Stimulated activated CD4-positive, alpha-beta T cell treated with anti-CD3 and anti-CD28 coated beads, TNF-alpha, amount 100 ng/mL, for 24 hours (primary cell): ENCODE measurements at regions not wholly inside any gene's neighbourhood (a gene's known extent, or its start where the extent isn't known, plus 50 kb on each side); places are given as distances from the start of the nearest gene placed in this dataset.

ENCODE experiments used
- DNase-seq, 3 experiments: peaks; one replicate each; pipeline ENCODE4 v3.0.0-alpha.2; 2020; ENCODE audit warnings: low read depth in 3 of 3

- no peak for DNase-seq
These were observed 136.6 kb downstream of the PIK3R1 start for GRCh38 chr5:68352166-68352565.

- DNase-seq: no peak
These were observed 138.0 kb downstream of the PIK3R1 start for GRCh38 chr5:68353605-68354004.

DNA sequence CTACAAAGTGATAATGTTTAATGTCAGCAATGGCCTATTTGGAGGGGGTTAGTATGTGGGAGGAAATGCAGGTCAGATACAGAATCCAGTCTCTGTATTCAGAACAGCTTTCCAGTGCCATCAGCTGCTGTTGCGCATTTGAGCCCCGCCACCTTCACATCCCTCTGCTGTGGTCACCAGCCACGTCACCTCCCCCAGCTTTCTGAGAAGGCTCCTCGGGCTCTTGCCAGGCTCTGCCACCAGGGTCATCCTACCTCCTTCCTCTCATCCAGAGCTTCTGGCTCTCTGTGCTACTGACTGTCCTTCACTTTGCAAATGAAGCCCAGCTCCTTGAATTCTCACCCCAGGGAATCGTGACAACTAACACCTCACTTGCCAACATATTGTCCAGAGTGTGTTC is 138.8 kb downstream of the PIK3R1 start:
- DNase-seq: no peak

DNA sequence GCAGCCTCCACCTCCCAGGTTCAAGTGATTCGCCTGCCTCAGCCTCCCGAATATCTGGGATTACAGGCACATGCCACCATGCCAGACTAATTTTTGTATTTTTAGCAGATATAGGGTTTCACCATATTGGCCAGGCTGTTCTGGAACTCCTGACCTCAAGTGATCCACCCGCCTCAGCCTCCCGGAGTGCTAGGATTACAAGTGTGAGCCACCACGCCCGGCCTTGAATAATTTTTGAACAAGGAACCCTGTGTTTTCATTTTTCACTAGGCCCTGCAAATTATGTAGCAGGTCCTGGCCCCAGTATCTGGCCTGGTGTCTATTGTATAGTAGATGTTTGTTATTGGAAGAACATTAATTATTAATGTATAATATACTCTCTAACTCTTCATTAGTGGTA is 140.7 kb downstream of the PIK3R1 start:
- no peak for DNase-seq

GRCh38 chr5:68356623-68357022 is 141.1 kb downstream of the PIK3R1 start:
- DNase-seq: no peak

- no peak for DNase-seq
These were observed 144.1 kb downstream of the PIK3R1 start for GRCh38 chr5:68359699-68360098.

DNA sequence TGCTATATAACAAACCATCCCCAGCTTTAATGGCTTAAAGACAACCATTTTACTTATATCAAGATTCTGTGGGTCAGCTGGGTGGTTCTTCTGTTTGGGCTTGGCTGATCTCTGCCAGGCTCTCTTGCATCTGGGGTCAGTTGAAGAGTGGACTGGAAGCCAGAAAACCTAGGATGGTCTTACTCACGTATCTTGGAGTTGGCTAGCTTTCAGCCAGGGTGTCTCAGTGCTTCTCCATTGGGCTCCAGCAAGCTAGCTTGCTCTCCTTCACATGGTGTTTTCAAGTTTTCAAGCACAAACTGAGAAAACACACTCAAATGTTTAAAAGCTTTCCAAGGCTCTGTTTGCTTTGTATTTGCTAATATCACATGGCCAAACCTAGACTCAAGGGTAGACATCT is 146.8 kb downstream of the PIK3R1 start:
- DNase-seq: no peak

DNA sequence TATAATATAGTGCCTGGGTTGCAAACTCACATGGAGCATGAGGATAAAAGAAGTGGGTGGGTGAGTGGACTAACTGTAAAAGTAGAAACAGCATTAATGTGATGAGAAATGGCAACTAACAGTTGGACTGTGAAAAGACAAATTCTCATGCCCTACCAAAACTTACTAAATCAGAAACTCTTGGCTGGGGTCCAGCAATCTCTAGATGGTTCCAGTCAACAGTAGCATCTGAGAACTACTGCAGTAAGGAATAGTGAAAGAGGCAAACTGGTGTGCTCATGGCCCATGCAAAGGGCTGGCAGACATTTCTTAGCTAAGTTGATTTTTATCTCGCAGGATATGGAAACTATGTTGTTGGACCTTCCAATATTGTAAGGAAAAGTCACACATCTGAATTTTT is 150.3 kb downstream of the PIK3R1 start:
- no peak for DNase-seq

DNA sequence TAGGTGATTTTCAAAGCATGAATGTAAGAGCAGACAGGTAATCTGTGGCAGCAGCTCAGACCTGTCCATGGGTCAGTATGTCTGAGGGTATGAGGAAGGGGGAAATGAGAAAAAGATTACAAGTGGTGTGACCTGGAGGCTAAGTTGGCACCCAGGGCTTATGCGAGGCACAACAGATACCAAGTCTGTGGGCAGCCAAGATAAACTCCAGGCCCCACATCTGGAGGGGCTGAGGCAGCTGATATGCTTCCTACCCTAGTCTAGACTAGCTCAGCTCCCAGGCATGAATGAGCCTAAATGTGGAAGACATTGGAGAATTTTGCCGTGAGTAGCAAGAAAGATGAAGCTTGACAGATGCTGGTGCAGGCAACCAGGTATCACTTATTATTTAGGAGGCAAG is 151.7 kb downstream of the PIK3R1 start:
- DNase-seq: no peak

DNA sequence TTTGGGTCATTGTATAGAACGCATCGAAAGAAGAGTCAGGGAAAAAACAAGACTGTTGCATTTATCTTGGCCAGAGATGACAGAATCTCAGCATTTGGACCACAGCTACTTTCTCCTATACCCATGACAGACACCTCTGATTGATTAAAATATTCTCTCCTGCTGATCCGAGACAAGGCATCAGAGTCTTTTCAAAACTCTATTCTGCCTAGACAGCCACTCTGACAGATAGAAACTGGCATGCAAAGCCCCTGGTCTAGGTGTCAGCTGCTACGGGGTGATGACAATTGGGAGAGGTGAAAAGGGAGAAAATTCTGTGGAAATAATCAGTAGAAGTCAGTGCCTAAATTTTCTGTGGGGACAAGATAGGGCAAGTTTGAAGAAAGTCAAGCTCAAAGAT is 152.2 kb downstream of the PIK3R1 start:
- no peak for DNase-seq

DNA sequence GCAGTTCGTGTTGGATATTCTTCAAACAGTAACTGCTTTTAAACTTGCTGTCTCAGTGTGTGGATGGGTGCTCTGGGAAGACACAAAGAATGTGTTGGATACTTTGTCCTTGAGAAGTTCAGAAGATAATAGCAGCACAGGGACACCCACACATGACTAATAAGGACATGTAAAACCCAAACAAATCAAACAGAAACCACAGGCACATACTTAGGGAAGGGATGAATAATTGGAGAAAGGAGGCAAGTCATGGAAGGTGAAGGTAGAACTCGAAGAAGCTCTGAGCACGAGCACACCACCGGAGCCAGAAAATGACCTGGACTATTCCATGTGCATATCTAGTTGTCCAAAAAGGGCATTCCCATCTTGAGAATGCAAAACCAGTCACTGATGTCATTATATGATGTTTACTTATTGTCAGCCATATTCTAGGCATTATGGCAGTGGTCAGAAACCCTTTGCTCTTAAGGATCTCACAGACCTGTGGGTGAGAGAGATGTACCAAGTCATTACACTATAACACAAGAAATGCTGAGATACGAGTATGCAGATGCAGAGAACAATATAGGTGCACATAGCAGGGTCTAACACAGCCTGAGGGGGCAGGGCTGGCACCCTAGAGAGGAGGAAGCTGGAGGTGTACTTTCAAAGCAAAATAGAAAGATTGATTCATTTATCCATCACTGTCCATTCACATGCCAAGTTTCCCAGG is 152.9 kb downstream of the PIK3R1 start:
- no peak for DNase-seq

- no peak for DNase-seq
These were observed 153.4 kb downstream of the PIK3R1 start for GRCh38 chr5:68369023-68369359.

GRCh38 chr5:68369457-68370125 is 154.0 kb downstream of the PIK3R1 start:
- DNase-seq: peak in 2 of 3 experiments; percentile 13 to 22

DNA sequence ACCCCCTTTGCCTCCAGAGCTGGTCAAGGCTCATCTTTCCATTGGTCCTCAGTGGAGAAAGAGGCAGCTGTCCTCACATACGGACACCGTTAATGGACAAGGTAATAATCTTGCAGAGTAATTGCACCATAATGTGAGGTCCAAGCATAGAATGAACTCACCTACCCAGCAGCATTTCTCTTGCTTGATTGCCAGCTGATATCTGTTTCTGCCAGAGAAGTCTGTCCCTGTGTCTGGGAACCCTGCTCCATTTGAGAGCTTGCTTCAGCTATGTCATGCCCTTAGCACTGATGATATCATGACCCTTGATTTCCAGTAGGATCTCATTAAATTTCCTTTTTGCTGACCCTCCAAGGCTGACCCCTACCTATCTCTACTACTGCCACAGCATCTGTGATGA is 154.6 kb downstream of the PIK3R1 start:
- no peak for DNase-seq

DNA sequence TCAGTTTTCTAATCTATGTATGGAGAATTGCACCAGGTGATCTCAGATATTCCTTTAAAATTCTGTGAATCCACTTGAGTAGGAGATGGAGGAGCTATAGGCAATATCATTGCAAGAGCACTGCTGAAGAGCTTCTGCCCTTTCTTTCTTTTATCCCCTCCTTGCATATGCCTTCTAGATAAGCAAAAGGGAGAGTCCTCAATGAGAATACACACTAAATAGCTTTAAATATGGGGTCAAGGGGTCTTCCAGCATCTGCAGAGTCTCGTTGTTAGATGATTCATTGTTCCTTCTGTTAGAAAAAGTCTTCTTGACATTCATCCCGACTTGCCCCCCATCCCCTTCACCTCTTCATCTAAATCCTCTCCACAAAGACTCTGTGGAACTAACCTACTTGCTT is 156.1 kb downstream of the PIK3R1 start:
- no peak for DNase-seq

DNA sequence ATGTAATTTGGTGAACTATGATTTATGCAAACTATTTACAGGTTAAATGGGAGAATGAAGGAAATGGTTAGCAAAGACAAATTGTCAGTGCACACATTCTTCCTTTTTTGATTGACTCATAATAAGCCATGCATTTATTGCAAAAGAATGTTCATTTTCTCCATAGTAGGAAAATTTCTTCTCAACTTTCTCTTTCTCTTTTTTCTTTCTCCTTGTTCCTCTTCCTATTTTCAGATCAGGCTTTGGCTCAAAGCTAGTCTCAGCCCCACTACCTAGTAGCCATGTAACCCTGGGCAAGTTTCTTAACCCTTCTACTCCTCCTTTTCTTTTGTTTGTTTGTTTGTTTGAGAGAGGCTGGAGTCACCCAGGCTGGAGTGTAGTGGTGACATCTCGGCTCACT is 156.6 kb downstream of the PIK3R1 start:
- DNase-seq: no peak

- no peak for DNase-seq
These were observed 157.5 kb downstream of the PIK3R1 start for GRCh38 chr5:68373050-68373449.

DNA sequence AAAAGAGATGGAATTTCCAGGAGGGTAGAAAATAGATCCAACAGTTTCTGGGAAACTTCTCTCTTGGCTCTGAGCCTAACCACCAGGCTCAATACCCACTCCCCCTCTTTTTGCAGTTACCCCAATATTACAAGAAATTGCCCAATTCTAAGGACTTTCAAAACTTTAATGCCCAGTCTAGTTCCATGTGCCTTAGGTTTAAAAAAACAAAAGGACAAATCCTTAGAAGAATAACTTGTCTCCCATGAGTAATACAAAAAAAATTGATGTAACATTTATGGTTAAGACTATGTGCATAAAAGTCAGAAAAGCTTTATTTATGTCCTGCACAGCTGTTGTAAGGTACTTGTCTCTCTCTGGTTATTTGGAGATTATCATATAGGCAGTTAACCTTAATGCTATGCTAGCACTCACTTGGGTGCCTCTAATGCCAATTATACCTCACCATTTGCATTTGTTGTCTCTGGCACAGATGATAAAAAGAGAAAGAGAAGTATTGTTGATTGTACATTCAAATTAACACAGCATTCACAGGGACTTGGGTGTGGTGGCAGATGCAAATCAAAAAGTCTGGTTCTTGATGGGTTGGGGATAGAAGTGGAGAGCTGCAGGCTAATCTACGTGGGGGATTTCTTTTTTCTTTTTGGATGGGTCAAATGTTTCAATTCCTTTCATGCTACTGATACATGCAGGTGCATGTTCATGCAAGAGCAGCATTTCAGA is 159.4 kb downstream of the PIK3R1 start:
- DNase-seq: no peak

DNA sequence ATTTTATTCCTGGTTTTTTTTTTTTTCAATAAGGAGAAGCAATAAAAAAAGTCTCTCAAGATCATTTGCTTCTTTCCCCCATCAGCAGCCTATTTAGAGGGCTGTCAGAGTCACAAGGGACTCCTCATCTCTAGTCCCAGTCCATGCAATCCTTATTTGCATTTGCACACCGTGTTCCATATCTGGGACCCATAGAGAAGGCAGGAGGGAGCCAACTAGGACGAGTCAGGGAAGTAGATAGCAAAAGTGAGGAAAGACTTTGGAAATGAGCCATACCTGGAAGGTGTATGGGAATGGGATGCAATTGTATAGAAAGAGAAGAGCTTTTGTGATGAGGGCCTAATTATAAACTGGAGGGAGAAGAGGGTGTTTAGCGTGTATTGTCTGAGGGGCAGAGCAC is 160.0 kb downstream of the PIK3R1 start:
- no peak for DNase-seq

- DNase-seq: no peak
These were observed 161.4 kb downstream of the PIK3R1 start for GRCh38 chr5:68376935-68377334.

DNA sequence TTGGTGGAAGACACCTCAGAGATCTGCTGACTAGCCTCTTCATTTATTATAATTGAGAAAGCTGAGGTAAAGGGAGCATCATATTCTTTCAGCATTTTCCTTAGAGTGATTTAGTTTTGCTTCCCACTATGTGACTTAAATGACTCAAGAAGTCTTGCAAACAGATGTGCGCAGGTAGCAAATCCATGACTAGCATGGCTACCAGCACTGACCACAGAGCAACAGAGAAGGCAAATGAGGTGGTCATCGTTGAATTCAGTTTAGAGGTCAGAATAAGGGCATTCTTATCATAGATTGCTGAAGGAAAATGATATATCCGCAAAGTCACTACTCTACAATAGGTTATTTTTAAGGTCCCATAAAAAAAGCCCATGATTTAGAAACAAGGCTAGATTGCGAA is 162.2 kb downstream of the PIK3R1 start:
- DNase-seq: no peak

- DNase-seq: no peak
These were observed 162.8 kb downstream of the PIK3R1 start for GRCh38 chr5:68378204-68378820.
